Activated CD4-positive, alpha-beta T cell treated with anti-CD3 and anti-CD28 coated beads, Interleukin-2, amount 50 U/mL, for 16 hours (primary cell): ENCODE measurements at regions not wholly inside any gene's neighbourhood (a gene's known extent, or its start where the extent isn't known, plus 50 kb on each side); places are given as distances from the start of the nearest gene placed in this dataset.

Experiments
- DNase-seq: peaks from one replicate; pipeline ENCODE4 v3.0.0-alpha.2; 2020

DNA sequence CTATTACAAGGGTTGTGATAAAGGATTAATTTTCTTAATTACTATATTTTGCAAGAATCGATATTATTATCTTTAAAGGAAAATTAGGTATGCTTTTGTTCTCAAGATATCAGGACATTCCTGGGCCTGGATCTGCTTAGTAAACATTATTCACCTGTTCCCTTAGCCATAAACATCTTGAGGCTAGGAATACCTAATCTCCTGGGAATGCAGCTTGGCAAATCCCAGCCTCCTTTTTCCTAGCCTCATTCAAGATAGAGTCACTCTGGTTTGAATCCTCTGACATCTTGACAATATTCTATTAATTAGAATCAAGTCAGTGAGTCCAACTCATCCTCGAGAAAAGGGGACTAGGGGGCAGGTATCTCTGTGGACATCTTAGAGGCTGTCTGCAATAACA, 327.1 kb downstream of the STIM2 start:
- no peak for DNase-seq

DNA sequence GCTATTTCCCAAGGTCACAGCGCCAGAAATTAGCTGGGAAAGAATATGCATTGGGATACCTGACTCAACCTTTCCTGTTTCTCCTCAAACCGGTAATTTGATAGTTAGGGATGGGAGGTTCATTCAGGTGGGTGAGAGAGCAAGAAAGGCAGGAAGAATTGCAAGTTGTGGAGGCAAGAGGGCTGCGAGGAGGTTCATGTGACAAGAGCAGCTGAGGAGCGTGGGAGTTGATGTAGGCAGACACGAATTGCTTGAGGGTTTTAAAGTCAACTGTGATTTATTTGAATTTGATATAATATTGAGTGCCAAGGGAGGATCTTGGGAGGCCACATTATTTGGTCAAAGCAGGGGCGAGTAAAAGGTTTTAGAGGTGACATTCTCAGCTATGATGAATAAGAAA, 329.0 kb downstream of the STIM2 start:
- no peak for DNase-seq

DNA sequence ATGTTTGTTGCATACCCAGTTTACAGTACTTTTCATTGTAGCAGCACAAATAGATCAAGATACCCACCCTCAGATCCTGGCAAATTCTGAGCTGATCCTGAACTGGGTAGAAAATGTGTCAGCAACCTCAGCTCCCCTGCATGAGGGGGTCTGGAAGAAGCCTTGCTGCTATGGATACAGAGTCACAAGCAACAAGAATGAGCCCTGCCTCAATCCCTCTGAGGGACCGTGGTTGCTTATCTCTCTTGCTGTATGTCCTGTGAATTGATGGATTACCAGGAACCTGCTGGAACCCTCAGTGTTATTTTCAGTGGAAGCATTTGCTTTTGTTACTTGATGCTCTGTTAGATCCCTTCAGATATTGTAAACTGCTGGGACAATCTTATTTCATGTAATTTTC, 331.0 kb downstream of the STIM2 start:
- DNase-seq: no peak

DNA sequence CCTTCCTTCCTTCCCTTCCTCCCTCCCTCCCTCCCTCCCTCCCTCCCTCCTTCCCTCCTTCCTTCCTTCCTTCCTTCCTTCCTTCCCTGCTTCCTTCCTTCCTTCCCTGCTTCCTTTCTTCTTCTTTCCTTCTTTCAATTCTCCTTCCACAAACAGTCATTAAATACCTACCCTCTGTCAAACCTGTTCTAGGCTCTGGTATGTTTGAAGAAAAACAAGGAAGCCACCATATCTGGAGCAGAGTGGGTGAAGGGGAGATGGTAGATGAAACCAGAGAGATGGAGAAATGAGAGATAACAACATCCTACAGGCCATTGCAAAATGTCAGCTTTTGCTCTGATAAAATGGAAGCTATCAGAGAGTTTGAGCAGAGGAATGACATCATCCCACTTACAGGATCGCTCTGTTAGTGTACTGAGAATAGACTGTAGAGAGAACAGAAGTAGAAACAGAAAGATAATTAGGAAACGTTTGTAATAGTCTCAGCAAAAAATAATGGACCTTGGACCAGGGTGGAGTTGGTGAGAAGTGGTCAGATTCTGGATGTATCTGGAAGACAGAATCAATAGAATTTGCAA, 334.0 kb downstream of the STIM2 start:
- no peak for DNase-seq

DNA sequence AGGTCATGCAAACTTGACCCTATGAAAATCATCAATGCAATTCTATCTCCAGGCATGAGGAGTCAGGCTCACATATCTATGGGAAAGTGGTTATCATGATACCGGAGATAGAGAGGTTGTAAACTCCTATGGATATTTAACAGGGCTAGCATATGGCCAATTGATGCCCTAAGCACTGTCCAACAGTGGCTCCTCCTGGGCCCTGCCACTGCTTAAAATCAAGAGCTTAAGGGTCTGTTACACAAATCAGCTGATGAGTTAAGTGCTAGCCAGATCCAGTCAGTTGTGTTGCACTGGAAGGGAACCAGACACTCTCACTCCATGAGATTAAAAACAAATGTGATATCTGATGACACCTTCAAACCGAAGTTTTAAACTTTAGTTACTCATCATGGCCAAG, 337.6 kb downstream of the STIM2 start:
- DNase-seq: no peak

DNA sequence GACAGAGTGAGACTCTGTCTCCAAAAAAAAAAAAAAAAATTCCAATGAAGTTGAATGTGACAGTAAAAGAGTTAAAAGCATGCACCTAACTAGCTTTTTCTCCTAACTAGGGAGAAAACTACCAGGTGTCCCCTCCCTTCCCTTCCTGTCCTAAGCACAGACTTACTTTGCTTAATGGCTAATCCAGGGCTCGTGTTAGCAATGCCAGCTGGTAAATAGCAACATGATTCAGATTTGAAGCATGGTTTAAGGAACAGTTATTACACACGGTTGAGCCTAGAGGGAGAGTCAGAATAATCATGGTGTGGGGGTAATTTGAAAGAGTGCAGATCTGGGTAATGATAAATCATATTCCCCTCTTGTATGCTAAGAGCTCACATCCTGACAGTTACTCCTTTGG, 338.3 kb downstream of the STIM2 start:
- no peak for DNase-seq

DNA sequence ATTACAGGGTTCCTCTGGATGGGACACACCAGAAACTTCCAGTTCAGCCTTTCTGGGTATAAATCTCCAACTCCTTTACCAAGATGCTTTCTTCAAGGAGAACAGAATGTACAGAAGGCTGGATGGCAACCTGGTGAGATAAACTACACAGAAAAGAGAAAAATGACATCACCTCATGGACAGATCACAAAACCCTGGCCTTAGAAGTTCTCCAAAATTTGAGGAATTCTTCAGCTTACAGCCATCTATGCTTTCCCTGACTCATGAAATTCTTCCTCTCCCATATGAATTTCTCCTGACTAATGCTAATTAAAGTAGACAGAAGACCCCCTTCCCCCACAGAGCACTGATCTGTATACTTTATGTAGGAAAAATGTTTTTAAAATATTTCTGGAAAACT, 345.4 kb downstream of the STIM2 start:
- no peak for DNase-seq

DNA sequence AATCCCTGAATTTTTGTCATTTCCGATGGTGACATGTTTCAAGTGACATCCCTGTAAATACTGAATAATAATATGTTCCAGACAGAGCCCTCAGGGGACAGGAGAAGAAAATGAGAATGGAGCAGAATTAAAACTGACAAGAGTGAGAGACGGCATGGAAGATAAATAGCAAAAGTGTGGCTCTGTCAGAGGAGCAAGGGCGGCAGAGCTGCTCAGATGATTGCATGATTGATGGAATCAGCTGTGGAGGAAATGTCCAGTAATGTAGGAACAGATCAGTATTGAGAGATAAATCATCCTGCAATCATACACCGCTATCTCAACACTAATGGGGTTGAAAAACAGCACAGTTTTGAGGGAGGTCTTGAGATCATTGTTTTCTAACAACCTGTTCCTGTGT, 350.3 kb downstream of the STIM2 start:
- no peak for DNase-seq

DNA sequence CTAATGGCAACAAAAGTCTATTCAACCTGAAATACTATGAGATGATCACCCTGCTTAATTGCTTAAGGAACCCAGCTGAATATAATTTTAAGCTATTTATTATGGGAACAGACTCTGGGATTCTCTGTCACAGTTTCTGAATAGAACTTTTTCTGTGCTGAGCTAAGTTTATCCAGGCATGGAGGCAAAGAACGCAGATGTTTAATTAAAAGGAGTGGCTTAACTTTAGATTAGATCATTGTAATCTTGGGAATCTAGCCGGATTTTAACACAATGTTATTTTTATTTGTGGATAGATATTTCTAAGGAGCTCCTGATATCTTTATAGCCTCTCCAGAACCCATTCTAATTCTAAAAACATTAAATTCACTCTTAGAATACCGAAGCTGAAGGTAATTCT, 353.4 kb downstream of the STIM2 start:
- no peak for DNase-seq

DNA sequence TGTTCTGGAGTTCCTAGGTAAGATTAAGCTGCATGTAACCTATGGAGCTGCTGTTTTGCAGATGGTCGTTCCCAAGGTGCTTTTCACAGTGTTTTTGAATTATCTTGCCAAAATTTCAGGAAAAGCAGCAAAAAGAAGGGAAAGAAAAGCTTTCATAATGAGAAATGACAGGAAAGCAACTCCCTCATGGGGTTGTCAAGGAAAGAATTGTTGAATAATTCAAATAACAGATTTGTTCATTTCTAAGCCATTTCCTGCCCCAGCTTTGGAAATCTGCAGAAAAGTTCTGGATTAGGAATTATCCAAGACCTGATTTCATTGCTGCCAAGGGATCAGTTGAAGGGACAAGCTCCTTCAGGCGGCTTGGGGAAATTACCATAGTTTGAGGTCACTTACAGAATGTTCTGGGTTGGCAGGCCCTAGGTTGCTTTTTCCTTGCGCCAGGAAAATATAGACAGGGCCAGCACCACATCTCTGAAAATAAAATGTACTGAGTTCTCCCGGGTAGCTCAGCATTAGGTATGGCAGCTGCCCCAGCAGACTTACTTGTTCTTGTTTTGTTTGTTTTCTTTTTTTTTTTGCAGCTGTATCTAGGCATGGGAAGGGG, 354.7 kb downstream of the STIM2 start:
- DNase-seq: no peak

DNA sequence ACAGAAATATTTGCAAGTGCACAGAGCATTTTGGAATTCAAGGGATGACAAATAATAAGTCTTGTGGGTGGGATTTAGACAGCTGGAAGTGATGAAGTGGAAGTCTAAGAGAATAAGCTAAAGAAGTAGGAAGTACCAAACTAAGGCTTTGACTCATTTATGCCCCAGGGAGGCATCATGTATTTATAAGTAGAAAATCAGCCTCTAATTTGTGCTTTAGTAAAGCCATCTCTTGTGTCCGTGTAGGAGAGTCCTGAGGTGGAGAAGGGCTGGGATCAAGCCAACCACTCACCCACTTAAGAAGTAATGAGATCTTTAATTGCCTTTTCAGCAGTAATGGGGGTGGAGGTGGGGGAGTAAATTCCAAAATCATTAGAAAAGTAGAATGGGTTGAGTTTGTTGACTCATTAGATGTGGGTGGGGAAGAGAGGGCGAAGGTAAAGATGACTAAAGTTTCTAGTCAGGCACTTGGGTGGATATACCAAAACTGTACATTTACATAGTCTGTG, 356.7 kb downstream of the STIM2 start:
- no peak for DNase-seq

DNA sequence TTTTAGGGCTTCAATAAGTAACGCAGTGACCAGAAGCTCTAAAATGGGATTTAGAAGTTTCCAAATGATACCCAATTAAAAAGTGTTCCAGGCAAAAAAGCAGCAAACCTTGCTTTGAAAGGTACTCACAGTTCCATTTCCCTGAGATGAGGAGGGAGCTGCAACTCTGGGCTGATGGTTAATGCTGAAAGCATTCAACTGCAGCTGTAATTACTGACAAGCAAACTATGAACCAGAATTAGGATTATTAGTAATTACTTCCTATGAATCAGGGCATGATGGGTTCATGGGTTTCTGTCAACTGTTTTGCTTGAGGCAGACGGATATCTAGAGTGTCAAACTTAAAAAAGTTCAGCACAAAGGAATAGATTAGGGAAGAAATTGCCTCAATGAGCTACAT, 357.4 kb downstream of the STIM2 start:
- DNase-seq: no peak

DNA sequence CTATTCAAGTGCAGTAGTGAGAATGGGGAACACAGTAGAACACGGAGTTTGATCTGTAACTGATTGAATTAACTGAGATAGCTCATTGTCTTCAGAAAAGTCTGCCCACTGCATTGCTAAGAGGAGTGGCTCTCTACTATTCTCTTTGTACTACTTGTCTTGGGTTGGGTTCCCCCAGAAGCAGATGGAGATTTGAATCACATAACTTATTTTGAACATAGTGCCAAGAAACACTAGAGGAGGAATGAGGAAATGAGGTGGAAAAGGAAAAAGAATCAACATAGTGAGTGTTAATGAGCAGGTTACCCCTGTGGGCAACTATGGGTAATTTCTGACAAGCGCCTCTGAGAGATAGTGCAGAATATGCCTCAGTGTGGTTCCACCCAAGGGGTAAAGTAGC, 362.7 kb downstream of the STIM2 start:
- DNase-seq: no peak

DNA sequence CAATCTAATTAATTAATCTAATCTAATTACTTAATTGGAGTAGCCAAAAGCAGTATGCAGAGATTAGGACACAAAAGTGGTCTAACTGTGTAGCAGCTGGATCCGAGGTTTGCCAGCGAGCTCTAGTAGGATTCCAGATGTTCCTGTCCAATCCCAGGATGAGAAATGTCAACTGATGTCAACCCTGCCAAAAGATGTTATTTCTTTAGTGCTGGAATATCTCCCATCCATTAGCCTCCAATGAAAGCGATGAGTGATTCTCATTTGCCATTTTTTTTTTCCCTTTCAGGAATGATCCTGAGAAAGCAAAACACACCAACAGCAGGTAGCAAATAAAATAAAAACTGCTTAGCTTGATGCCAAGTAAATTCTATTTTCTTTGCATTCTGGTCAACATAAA, 372.9 kb downstream of the STIM2 start:
- DNase-seq: no peak

DNA sequence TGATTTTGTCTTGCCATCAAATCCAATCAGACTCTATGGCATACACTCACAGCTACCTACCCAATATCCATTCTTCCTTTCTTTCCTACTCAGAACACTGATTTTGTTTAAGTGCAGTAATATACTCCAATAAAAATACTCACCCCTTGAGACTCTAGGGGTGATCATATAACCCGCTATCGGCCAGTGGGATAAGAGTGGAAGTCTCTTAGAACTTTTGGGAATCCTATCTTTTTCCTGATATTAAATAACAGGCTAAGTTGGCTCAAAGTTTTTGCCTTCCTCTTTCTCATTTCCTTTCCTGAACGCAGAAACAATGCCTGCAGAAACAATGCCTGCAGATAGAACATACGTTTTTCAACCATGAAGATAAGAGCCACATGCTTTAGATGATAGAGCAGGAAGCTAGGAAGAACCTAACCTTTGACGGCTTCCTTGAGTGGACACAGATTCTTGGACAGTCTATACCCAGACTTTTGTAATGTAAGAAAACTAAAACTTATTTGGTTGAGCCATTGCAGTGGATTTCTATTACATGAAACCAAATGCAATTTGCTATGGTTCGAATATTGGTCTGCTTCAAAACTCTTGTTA, 373.8 kb downstream of the STIM2 start:
- no peak for DNase-seq

DNA sequence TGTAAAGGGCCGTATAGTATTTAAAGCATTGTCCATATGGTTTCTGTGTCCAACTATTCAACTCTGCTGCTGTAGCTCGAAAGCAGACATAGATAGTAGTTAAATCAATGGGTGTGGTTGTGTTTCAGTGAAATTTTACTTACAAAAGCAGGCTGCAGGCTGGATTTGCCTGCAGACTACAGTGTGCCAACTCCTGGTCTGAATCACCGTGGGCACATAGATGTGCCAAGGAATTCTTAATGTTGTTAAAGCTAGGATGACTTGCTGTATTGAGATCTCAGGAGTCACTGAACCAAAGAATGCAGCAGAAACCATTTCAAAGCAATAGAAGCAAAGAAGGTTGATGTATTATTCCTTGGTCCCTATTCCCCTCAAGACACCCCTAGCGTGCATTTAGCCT, 379.0 kb downstream of the STIM2 start:
- no peak for DNase-seq

DNA sequence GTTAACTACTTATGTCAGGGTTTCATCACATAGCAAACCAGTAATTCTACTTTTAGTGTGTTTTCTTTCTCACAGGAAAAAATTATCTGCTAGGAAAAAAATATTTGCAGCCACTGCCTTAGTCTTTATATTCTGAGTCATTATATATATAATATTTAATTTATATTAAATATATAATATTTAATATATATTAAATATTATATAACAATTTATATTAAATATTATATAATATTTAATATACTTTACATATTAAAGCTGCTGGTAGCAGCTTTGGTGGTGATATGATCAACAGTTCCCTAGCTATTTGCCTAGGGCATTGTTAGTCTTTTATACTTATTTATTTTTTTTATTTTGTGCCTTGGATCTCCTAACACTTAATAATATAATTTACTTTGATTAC, 381.6 kb downstream of the STIM2 start:
- no peak for DNase-seq

DNA sequence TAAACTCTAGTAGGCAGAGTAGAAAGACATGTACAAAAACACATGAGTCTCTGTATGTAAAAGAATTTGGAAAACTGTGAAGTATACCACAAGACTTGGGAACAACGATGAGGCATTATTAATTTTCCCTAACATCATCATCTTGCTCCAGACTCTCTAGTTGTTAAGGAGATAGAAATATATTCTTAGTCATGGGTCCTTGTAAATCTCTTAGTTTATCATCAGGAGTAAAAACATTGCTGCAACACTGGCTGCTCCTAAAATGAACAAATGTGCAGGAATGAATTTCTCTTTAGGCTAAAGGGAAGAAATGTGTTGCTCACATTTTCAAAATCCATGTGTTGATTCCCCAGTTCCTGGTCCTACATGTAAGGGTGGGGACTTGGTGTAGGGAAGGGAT, 384.6 kb downstream of the STIM2 start:
- no peak for DNase-seq

DNA sequence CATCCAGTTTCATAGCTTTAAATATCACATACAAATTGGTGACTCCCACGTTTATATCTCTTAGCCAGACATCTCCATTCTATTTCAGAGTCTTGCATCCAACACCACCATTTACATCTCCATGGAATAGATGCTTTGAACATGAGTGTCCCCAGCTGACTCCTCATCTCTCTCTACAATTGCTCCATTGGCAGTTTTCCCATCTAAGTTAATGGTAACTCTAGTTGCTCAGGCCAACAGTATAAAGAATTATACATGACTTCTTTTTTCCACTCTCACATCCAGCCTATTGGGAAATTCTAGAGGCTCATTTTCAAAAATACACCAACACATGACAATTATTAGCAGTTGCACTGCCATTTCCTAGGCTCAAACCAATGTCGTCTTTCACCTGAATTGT, 388.2 kb downstream of the STIM2 start:
- DNase-seq: no peak

DNA sequence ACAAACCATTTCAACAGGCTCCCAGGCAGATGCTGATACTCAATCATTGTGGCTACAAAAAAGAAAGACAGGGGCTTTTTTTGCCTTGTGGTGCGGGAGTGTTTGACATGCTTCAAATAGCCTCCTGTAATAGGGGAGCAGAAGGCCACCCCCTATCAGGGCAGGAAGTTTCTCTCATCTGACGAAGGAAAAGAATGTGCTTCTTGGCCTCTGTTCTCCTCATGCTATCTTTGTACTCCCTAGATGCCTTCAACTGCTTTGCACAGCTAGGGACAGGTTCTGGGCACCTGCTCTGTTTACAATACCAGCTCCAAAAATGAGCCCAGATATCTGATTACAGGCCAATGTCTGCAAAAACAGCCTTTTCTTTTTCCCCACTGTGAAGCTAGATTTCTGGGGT, 391.1 kb downstream of the STIM2 start:
- DNase-seq: no peak

DNA sequence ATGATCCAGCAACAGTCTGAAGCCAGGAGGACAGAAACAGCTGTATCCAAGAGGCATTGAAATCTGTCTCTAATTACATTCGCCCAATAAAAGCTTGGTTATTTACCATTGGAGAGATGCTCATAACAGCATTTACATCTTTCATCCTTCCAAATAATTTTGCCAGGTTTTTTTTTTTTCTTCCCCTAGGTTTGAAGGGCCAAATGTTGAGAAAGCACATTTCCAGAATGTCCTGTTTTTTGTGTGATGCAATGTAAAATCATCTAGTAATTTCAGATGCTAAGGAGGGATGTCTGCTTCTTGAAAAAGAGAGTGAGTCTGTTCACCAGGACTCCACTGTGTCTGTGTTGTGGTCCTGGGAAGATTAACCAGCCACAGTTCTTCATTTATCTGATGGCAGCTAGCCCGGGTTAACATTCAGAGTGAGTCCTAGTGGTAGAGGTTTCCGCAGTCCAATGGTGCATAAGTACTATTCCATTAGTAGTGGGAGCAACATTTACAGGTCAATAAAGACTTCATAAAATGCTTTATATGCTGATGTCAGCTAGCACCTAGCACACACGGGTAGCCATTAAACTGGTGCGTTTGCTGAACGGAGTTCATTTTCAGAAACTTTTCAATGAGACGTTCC, 406.8 kb downstream of the STIM2 start:
- DNase-seq: no peak

DNA sequence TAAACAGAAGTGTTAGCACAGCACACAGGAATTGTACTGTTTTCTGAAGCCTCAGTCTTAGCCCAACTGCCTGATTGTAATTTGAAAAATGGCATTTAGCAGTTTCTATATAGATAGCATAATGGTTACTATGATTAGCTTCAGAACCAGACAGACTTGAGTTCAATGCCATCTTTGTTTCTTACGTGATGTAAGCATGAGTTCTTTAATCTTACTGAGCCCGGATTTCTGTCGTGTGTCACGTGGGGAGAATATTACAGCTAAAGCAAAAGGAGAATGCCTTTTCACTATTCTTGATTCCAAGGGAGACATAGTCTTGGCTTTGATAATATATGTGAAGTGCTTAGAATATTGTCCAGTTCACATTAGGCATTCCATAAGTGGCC, 407.3 kb downstream of the STIM2 start:
- DNase-seq: no peak

DNA sequence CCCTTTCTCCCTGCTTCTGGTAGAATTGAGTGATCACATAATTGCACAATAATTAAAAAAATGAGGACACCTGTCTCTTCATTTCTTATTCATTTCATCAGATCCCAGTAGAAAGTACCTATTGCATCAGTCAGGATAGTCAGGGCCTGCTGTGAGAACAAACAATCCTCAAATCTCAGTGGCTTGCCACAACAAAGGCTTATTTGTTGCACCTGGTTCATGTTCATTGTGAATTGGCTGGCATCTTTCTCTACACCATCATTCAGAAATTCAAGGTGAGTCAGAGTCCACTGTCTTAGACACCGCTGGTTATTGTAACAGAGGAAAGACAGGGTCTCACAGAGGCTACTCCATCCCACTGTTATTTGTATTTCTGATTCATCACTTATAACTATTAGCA, 409.8 kb downstream of the STIM2 start:
- no peak for DNase-seq

DNA sequence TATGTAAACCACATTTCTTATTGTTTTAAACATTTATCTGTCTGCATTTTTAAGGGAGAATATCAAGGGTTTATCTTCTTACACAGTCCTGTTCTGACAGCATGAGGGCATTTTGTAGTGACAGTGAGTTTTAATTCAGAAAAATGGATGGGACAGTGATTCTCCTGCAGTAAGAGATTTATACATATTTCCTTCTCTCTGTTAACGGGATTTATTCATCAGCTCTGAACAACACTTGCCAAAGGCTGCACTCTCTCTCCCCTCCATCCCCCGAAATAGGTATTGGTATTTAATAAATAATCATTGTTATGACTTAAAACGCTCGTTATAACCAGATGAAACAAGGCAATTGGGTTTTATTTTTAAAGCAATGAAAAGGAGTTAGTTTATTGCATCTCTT, 410.9 kb downstream of the STIM2 start:
- no peak for DNase-seq

DNA sequence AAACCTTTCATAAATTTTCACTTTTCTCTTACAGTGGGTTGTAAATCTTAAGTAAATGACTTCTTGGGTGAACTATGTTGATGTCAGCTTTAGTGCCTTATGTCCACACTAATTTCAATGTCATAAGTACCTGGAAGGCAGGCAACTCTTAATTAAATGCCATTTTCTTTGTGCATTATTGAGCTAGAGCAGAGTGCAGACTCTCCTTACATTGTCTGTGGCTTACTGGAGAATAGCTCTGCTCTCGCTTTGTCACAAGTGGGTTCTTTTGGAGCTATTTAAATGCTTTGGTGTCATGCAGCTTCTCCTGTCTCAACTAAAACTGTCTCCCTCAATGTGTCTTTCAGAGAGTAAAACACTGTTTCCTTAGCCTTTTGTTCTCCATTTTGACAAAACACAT, 411.6 kb downstream of the STIM2 start:
- no peak for DNase-seq
